SKM-1 treated with dmso at 0.1 percent for 144 hours (cell line): ENCODE measurements at regions not wholly inside any gene's neighbourhood (a gene's known extent, or its start where the extent isn't known, plus 50 kb on each side); places are given as distances from the start of the nearest gene placed in this dataset.
"Not testable (repeated sequence)": the region's sequence is repeated elsewhere in the genome, so short reads cannot be mapped to it uniquely, and the experiment has no call there.

ENCODE experiments used
- DNase-seq: peaks from one replicate; lab custom pipeline; 2025; ENCODE audit not compliant: unreplicated experiment; lab: John Stamatoyannopoulos, UW

DNA sequence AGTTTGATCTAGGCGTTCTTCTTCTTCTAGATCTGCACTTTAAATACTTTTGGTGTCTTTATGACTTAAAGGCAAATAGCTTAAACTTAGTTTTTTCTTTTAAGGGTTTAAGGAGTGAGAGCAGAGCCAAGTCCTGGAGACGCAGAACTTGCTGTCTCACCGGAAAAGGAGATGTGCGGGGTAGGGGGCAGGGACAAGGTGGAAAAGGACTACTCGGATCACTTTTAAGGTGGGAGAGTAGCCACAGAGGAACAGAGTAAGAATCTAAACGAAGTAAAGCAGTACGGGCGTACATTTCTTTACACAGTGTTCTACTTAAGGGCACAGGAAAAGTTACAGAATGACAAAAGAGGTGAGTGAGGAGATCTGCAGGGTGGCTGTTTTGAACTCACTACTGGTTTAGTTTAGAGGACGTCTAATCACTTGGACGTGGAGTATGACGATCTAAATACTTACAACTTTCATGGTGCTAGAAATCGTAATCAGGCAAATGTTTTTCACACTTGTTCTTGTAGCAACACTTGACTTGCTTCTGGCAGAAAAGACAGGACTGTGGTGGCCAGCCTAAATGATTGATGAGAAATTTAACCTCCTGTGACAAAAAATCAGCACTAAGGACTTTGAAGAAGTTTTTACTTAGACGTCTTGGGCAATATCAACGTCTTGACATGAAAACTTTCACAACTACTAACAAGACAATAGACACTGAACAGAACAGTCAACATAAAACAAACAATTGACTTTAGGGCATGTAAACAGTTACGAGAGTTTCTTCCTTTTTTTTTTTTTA lies 127.0 kb downstream of the ART5 start:
- DNase-seq: not testable (repeated sequence)

- DNase-seq: not testable (repeated sequence)
Measured at GRCh38 chr11:3513311-3513710, 128.5 kb downstream of the ART5 start.

- not testable (repeated sequence) for DNase-seq
Measured at GRCh38 chr11:3512751-3513150, 129.0 kb downstream of the ART5 start.

DNA sequence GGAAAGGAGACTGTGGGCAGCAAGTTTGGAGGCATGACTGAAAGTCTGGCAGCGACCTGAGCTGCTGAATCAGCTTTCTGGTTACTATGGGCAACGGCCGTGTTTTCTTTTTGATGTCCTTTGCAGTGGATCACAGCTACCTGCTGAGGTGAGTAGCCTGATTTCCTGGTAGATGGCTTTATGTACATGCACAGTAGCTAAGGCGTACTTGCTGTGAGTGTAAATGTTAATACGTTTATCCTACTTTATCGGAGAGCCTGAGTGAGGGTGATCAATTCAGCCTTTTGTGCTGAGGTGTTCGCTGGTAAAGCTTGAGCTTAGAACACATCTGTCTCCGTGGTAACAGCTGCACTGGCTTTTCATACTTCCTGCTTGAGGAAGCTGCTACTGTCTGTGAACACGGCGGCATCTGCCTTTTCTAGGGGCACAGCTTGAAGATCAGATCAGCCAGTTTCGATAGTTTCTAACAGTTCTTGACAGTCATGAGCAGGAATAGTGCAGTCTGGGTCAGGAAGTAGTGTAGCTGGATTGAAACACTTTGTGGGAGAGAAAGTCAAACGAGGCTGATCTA lies 129.6 kb downstream of the ART5 start:
- DNase-seq: not testable (repeated sequence)

GRCh38 chr11:3511416-3512132 lies 130.2 kb downstream of the ART5 start:
- not testable (repeated sequence) for DNase-seq

DNA sequence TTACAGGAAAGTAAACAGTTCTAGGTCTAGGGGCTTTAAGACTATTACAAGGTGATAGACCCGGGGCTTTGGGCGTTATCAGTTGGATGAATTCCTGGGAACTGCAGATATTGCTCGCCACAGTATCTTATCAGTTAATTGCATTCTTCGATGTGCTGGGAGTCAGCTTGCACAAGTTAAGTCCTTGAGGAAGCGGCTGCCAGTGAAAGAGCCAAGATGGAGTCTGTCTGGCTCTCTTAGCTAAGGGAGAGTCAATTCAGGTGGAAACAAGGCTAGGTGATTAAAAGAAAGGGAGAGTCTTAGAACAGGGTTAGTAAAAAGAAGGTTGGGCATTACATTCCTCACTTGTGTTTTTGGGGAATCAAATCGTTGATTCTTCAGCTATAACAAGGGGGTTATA lies 130.6 kb upstream of the ZNF195 start:
- not testable (repeated sequence) for DNase-seq

DNA sequence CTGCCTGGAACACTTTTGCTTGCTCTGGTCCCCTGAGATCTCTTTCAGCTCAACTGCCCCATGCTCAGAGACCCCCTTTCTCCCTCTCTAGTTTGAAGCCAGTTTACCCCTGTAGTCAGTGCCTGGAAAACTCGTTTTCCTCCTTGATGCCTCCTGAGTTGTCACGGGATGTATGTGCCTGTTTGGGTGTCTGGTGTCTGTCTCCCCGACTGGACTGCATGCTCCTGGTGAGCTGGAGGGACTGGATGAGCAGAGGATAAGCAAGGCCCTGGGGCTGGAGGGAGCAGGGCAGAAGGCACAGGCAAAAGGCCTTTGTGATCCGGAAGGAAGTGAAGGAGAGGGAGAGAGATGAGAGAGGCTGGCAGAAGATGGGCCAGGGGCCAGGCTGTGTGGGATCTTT lies 120.3 kb upstream of the ZNF195 start:
- DNase-seq: not testable (repeated sequence)

GRCh38 chr11:3498356-3498755 lies 119.4 kb upstream of the ZNF195 start:
- DNase-seq: not testable (repeated sequence)

DNA sequence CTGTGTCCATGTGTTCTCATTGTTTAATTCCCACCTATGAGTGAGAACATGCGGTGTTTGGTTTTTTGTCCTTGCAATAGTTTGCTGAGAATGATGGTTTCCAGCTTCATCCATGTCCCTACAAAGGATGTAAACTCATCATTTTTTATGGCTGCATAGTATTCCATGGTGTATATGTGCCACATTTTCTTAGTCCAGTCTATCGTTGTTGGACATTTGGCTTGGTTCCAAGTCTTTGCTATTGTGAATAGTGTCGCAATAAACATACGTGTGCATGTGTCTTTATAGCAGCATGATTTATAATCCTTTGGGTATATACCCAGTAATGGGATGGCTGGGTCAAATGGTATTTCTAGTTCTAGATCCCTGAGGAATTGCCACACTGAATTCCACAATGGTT lies 114.2 kb upstream of the ZNF195 start:
- not testable (repeated sequence) for DNase-seq

DNA sequence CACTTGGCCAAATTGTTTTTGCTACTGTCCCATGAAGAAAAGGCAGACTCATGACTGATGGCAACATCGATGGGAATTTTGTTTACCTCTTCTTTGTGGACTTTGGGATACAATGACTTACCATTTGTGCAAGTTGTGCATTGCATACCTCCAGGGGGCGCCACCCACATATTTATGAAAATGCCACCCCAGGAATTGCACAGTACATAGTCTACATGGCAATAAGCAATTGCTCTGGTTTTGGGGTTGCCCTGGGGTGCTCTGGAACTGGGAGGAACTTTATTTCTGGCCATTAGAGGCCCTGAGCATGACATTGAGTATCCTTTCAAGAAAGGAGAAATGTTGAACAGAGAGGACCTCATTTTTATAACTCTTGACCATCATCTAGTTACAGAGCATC lies 109.1 kb upstream of the ZNF195 start:
- DNase-seq: not testable (repeated sequence)

DNA sequence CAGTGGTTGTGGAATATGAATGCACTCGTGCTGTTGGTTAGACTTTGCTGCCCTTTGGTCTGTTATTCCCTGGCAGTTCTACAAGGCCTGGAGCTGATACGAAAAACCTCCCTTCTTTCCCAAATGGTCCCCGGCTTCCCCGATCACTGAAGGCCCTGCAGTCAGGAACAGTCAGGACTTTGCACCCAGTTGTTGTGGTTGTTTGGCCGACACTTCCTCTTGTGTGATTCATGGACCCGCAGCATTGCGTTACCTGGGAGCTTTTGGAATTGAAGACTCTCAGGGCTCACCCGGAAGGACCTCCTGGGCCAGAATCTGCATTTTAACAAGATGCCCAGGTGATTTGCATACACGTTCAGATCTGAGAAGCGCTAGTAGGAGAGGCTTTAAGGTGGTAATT lies 106.8 kb upstream of the ZNF195 start:
- DNase-seq: not testable (repeated sequence)

- not testable (repeated sequence) for DNase-seq
Measured at GRCh38 chr11:3476937-3477885, 98.3 kb upstream of the ZNF195 start.

DNA sequence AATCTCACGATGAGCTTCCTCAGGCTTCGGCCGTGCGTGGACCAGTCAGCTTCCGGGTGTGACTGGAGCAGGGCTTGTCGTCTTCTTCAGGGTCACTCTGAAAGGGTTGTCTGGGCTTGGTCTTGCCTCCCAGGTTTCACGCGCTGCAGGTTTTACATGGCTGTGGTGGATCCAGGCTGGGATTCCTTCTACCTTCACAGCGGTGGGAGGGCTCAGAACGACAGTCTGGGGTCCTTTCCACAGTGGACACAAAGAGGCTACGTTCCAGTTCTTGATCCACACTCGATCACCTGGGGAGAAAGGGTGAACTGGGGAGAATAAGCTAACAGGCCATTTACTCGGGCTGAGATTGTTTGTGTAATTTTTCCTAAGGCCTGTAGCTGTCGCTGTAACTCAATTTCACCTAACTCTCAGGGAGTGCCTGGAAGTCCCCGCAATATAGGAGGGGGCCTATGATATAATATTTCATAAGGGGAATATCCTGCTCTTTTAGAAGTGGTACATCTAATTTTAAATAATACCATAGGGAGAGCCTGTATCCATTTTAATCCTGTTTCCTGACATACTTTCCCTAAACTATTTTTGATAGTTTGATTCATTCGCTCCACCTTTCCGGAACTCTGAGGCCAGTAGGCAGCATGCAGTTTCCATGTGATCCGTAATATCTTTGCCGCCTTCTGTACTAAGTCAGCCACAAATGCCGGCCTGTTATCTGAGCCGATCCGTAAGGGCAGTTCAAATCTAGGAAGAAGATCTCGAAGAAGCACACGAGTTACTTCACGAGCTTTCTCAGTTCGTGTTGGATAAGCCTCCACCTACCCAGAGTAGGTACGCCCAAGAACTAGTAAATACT lies 97.4 kb upstream of the ZNF195 start:
- DNase-seq: not testable (repeated sequence)

- DNase-seq: not testable (repeated sequence)
Measured at GRCh38 chr11:3468963-3469362, 90.0 kb upstream of the ZNF195 start.

DNA sequence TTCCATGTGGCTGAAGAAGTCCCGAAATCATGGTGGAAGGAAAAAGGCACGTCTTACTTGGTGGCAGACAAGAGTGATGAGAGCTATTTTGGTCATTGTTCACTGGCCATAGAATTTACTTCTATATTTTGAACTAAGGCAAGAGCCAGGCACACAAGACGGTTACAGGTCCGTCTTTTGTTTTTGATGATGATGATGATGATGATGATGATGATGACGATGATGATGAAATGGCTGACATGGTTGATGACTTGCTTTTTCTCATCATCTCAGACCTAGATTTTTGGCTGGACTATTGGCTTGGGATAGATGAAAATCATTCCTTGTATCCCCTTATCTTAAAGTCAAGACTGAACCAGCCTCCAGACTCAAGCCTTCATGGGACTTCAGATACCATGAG lies 88.7 kb upstream of the ZNF195 start:
- DNase-seq: not testable (repeated sequence)

DNA sequence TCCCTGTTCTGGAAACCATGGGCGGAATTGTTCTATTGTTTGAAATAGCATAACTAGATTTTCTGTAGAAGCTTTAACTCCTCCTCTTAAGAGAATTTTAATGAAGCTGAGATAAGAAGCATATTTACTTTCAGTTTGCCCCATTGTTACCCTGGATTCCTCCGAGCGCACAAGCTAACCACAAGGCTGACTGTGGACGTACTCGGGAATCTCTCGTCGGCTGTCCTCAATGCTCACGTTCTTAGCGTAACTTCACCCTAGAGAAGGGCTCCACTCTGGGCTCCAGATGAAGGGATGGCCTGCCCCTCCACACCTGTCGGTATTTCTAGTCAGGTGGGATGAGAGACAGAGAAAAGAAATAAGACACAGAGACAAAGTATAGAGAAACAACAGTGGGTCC lies 76.7 kb upstream of the ZNF195 start:
- DNase-seq: not testable (repeated sequence)

GRCh38 chr11:3454844-3455243 lies 75.9 kb upstream of the ZNF195 start:
- not testable (repeated sequence) for DNase-seq

DNA sequence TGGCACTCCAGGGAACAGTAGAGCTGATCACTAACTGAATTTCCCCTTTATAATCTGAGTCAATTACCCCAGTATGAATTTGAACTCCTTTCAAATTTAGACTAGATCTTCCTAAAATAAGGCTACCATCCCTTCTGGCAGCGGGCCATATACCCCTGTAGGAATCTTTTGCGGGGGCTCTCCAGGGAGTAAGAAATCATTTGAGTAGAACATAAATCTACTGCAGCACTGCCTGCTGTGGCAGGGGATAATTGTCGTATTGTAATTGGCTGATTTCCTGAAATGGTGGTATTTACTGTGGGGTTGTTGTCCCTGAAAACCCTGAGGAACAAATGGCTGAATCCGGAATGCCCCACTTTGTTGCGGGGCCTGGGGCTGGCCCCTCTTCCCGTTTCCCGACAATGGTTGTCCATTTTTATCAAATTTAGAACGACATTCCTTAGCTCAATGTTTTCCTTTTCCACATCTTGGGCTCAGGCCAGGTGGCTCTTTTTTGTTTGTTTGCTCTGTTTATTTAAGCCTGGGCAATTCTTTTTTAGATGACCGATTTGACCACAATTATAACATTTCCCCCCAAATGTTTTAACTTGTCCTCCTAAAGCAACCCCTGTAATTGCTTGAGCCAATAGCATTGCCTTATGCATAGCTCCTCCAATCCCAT lies 74.8 kb upstream of the ZNF195 start:
- DNase-seq: not testable (repeated sequence)

DNA sequence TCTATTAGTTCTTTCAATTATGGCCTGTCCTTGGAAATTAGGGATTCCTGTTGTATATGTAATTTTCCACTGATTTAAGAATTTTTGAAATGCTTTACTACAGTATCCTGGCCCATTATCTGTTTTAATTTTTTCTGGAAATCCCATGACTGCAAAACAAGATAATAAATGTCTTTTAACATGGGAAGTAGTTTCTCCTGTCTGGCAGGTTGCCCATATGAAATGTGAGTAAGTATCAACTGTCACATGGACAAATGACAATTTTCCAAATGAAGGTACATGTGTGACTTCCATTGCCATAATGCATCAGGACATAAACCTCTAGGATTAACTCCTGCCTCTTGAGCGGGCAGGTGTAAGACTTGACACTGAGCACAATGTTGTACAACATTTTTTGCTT lies 71.9 kb upstream of the ZNF195 start:
- DNase-seq: not testable (repeated sequence)
